HFF-Myc (cell line): ENCODE measurements at regions not wholly inside any gene's neighbourhood (a gene's known extent, or its start where the extent isn't known, plus 50 kb on each side); places are given as distances from the start of the nearest gene placed in this dataset.

ENCODE experiments used
- DNase-seq: peaks from one replicate; pipeline ENCODE4 v3.0.0-alpha.2; 2011; ENCODE audit warnings: low read depth; ENCODE audit errors: extremely low read depth
- H3K4me3 ChIP-seq: replicated peaks from 2 replicates; pipeline ENCODE4 v1.5.1; 2011; ENCODE audit warnings: low read depth, mild to moderate bottlenecking, control low read depth, low read length
- CTCF ChIP-seq: IDR thresholded peaks from 2 replicates; pipeline ENCODE4 v1.5.1; 2012; ENCODE audit warnings: mild to moderate bottlenecking, low read depth, low read length, control low read depth; ENCODE audit errors: missing control alignments

DNA sequence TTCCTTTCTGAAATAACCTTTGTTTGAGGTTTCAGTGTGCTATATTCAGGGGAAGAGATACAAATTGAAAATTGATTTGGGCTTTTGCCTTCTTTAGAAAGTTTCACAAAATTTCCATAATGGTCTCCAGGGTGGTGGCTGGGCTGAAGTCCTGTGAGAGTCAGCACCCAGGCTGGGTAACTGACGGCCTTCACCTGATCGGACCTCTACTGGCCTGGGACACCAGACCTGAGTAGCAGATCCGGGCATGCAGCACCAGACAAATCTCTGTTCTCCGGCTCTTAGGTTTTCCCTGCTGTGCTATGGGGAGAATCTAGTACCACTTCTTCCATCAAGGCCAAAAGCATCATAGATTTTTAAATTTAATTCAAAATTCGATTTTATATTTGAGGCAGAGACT lies 133.0 kb upstream of the LMCD1 start:
- TF ChIP-seq CTCF = no peak
- H3K4me3 ChIP-seq = no peak overlapping the region
- DNase-seq = no peak

DNA sequence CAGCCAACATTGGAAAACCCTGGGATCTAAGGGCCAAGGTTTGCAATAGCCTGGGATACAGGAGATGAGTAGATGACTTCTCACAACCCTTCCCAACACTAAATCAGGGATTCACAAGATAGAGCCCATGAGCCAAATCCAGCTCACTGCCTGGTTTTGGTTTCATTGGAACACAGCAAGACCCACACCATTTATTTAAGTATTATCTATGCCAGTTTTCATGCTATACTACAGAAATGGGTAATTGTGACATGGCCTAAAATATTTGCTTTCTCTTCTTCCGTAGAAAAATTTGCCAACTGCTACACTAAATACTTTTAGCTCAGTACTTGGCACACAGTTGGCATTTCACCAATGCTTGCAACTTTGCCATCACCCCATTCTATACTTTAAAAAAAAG lies 132.0 kb upstream of the LMCD1 start:
- no peak overlapping the region for H3K4me3 ChIP-seq
- no peak for DNase-seq
- no peak for TF ChIP-seq CTCF

- no peak overlapping the region for H3K4me3 ChIP-seq
- no peak for TF ChIP-seq CTCF
- no peak for DNase-seq
These were observed 130.5 kb upstream of the LMCD1 start for GRCh38 chr3:8371085-8371551.

DNA sequence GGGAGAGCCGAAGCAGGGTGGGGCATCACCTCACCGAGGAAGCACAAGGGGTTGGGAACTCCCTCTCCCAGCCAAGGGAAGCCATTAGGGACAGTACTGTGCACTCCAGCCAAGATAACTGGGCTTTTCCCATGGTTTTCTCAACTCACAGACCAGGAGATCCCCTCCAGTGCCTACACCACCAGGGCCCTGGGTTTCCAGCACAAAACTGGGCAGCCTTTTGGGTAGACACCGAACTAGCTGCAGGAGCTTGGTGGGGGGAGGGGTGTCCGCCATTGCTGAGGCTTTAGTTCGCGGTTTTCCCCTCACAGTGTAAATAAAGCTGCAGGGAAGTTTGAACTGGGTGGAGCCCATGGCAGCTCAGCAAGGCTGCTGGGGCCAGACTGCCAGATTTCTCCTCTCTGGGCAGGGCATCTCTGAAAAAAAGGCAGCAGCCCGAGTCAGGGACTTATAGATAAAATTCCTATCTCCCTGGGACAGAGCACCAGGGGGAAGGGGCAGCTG lies 129.6 kb upstream of the LMCD1 start:
- no peak for TF ChIP-seq CTCF
- no peak for DNase-seq

DNA sequence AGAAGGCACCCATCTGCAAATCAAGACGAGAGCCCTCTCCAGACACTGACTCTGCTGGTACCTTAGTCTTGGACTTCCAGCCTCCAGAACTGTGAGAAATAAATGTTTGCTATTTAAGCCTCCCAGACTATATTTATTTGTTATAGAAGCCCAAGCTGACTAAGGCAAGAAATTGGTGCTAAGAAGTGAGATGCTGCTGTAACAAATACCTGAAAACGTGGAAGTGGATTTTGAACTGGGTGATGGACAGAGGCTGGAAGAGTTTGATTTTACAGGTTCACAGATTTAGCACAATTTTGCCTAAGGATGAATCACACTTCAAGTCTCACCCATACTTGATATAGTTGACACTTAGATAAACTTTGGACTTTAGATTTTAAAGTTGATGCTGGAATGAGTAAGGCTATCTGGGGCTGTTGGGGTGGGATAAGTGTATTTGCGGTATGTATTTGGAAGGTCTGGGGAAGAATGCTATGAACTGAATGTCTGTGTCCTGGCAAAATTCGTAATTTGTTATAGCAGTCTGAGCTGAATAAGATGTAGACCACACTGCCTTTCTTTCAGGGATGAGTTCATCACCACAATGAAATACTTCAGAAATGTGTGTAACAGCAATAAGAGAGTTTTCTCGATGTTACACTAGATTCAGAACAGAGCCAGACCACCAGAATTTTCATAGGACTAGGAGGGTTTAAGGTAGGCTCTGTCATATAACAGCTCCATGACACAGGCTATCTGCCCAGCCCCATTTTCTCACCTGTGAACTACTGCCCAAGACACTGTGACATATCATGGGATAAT lies 120.5 kb upstream of the LMCD1 start:
- no peak overlapping the region for H3K4me3 ChIP-seq
- DNase-seq = no peak
- no peak for TF ChIP-seq CTCF

More for the DNA sequence above, 129.6 kb upstream of the LMCD1 start:
- H3K4me3 ChIP-seq = no peak overlapping the region

DNA sequence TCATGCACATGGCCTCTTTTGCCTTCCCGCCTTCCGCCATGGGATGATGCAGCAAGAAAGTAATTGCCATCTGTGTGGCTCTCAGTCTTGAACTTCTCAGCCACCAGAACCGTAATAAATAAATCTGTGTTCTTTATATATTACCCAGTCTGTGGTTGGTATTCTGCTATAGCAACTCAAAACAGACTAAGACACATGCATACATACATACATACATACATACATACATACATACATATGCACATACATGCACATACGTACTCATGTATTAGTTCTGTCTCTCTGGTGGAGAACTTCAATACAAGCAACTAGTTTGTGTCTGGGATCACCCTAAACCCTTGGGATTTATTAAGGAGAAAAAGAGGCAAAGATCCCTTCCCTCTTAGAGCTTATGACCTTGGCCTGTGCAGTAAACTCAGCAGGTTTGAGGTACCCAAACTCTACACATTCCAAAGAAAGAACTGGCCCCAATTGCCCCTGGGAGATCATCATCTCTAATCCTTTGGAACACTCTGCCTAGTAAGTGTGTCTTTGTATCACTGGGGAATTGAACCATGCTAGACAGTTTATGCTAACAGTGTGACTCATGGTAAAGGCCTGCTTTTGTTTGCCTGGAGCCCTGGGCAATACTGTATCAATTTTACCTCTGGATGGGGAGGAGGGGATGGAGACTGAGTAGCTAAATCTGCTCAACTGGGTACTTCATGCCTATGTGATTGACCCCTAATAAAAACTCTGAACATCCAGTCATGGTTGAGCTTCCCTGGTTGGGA lies 115.6 kb upstream of the LMCD1 start:
- H3K4me3 ChIP-seq = no peak overlapping the region
- no peak for DNase-seq
- no peak for TF ChIP-seq CTCF
